HCT116 (cell line): ENCODE measurements at regions not wholly inside any gene's neighbourhood (a gene's known extent, or its start where the extent isn't known, plus 50 kb on each side); places are given as distances from the start of the nearest gene placed in this dataset.

ENCODE experiments used
- CTCF ChIP-seq, 3 experiments: fragments of 200-600 bp in 1 of 3; sonication (generic) in 1 of 3; IDR thresholded peaks in 2 of 3; conservative IDR thresholded peaks in 1 of 3; 2 replicates each; pipeline ENCODE4 v1.5.1; 2012 to 2017; ENCODE audit warnings: low read depth in 2 of 3, low read length in 2 of 3, antibody characterized with exemption in 1 of 3, borderline replicate concordance in 1 of 3, control low read depth in 1 of 3, mild to moderate bottlenecking in 1 of 3, mixed read lengths in 1 of 3, mixed run types in 1 of 3, moderate library complexity in 1 of 3; ENCODE audit not compliant: insufficient read depth in 1 of 3
- POLR2AphosphoS5 ChIP-seq: IDR thresholded peaks from 2 replicates; pipeline ENCODE4 v1.6.1; 2011; ENCODE audit warnings: mild to moderate bottlenecking, low read depth, low read length, moderate library complexity
- RAD21 ChIP-seq: IDR thresholded peaks from 2 replicates; pipeline ENCODE4 v1.6.1; 2012; ENCODE audit warnings: low read depth, mild to moderate bottlenecking
- SIN3A ChIP-seq: IDR thresholded peaks from 2 replicates; pipeline ENCODE4 v1.6.1; 2012; ENCODE audit warnings: low read depth
- SP1 ChIP-seq: IDR thresholded peaks from 2 replicates; pipeline ENCODE4 v1.6.1; 2012; ENCODE audit warnings: low read depth
- YY1 ChIP-seq: IDR thresholded peaks from 2 replicates; pipeline ENCODE4 v1.6.1; 2011; ENCODE audit warnings: low read length, low read depth, moderate library complexity, mild to moderate bottlenecking; ENCODE audit not compliant: insufficient replicate concordance; ENCODE audit errors: extremely low read depth
- TF ChIP-seq, protein P1 (sequence below): IDR thresholded peaks from 2 replicates; pipeline ENCODE4 v1.6.1; 2012; ENCODE audit warnings: low read depth

DNA sequence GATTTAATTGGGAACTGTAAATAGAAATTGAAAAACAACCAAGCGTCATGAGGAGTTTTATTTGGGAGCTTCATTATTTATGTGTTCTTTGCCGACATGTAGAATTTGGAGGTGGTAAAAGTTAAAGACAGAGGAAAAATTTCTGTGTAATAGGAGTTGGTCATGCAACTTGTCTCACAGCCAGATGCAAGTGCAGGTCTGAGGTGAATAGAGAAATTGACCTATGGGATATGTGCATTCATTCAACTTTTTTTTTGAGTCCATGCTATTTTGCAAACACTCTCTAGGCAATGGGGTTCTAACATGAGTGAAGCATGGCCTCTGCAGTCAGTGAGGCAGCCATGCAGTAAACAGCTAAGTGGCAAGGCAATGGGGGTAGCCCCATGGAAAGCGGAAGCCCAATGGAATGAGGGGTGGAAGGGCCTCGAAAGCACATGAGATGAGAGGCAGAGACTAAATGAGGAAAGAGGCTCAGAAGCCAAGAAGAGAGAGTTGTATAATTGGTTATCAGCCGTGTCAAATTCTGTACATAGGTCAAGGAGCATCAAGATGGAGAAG is 56.4 kb upstream of the NRIP1 start:
- TF ChIP-seq, protein P1, sequence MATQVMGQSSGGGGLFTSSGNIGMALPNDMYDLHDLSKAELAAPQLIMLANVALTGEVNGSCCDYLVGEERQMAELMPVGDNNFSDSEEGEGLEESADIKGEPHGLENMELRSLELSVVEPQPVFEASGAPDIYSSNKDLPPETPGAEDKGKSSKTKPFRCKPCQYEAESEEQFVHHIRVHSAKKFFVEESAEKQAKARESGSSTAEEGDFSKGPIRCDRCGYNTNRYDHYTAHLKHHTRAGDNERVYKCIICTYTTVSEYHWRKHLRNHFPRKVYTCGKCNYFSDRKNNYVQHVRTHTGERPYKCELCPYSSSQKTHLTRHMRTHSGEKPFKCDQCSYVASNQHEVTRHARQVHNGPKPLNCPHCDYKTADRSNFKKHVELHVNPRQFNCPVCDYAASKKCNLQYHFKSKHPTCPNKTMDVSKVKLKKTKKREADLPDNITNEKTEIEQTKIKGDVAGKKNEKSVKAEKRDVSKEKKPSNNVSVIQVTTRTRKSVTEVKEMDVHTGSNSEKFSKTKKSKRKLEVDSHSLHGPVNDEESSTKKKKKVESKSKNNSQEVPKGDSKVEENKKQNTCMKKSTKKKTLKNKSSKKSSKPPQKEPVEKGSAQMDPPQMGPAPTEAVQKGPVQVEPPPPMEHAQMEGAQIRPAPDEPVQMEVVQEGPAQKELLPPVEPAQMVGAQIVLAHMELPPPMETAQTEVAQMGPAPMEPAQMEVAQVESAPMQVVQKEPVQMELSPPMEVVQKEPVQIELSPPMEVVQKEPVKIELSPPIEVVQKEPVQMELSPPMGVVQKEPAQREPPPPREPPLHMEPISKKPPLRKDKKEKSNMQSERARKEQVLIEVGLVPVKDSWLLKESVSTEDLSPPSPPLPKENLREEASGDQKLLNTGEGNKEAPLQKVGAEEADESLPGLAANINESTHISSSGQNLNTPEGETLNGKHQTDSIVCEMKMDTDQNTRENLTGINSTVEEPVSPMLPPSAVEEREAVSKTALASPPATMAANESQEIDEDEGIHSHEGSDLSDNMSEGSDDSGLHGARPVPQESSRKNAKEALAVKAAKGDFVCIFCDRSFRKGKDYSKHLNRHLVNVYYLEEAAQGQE, result no peak
- TF ChIP-seq RAD21, result no peak
- no peak for TF ChIP-seq CTCF (IDR thresholded peaks at IDR 0.05 in 2 of 3, conservative IDR thresholded peaks at IDR 0.05 in 1 of 3; ENCODE audit: borderline replicate concordance in 1 of 3, insufficient read depth in 1 of 3, low read depth in 2 of 3, low read length in 2 of 3)
- TF ChIP-seq SP1, result no peak
- TF ChIP-seq SIN3A, result no peak
- TF ChIP-seq YY1, result no peak
- no peak for TF ChIP-seq POLR2AphosphoS5
